CMK (cell line): ENCODE measurements at regions not wholly inside any gene's neighbourhood (a gene's known extent, or its start where the extent isn't known, plus 50 kb on each side); places are given as distances from the start of the nearest gene placed in this dataset.

ENCODE experiments used
- DNase-seq: peaks from one replicate; pipeline ENCODE4 v3.0.0-alpha.2; 2010; ENCODE audit warnings: low read depth

GRCh38 chr3:116767726-116768125, 58.1 kb downstream of the TUSC7 start:
- DNase-seq: no peak

GRCh38 chr3:116770815-116771450, 61.4 kb downstream of the TUSC7 start:
- DNase-seq: peak; percentile 17

GRCh38 chr3:116776880-116777785, 67.6 kb downstream of the TUSC7 start:
- no peak for DNase-seq

GRCh38 chr3:116785226-116785625, 75.6 kb downstream of the TUSC7 start:
- DNase-seq: no peak

GRCh38 chr3:116802651-116803050, 93.1 kb downstream of the TUSC7 start:
- no peak for DNase-seq

GRCh38 chr3:116806351-116806750, 96.8 kb downstream of the TUSC7 start:
- no peak for DNase-seq

- no peak for DNase-seq
These were observed 99.1 kb downstream of the TUSC7 start for GRCh38 chr3:116808725-116809124.

GRCh38 chr3:116809208-116809607, 99.6 kb downstream of the TUSC7 start:
- DNase-seq: no peak

GRCh38 chr3:116811754-116812153, 102.2 kb downstream of the TUSC7 start:
- no peak for DNase-seq

- no peak for DNase-seq
These were observed 103.4 kb downstream of the TUSC7 start for GRCh38 chr3:116812949-116813348.

- DNase-seq: no peak
These were observed 105.7 kb downstream of the TUSC7 start for GRCh38 chr3:116815321-116815720.

GRCh38 chr3:116815831-116816588, 106.4 kb downstream of the TUSC7 start:
- no peak for DNase-seq

GRCh38 chr3:116821371-116821770, 111.8 kb downstream of the TUSC7 start:
- DNase-seq: no peak

GRCh38 chr3:116824208-116824607, 114.6 kb downstream of the TUSC7 start:
- no peak for DNase-seq

GRCh38 chr3:116833202-116833601, 123.6 kb downstream of the TUSC7 start:
- DNase-seq: no peak

- no peak for DNase-seq
These were observed 125.2 kb downstream of the TUSC7 start for GRCh38 chr3:116834816-116835215.

- DNase-seq: no peak
These were observed 126.1 kb downstream of the TUSC7 start for GRCh38 chr3:116835658-116836057.

- no peak for DNase-seq
These were observed 126.7 kb downstream of the TUSC7 start for GRCh38 chr3:116836286-116836685.

GRCh38 chr3:116837483-116837882, 127.9 kb downstream of the TUSC7 start:
- DNase-seq: no peak

- no peak for DNase-seq
These were observed 131.6 kb downstream of the TUSC7 start for GRCh38 chr3:116841003-116841735.

GRCh38 chr3:116842254-116842957, 132.8 kb downstream of the TUSC7 start:
- DNase-seq: no peak
